ENCODE measurements at regions not wholly inside any gene's neighbourhood (a gene's known extent, or its start where the extent isn't known, plus 50 kb on each side); places are given as distances from the start of the nearest gene placed in this dataset.
A peak's percentile ranks its signal among the peaks of the same experiment; 100 is the strongest.

- no peak for DNase-seq
Measured at GRCh38 chr2:42864222-42864621, 71.8 kb upstream of the HAAO start.

- DNase-seq: no peak
Measured at GRCh38 chr2:42863751-42864150, 71.4 kb upstream of the HAAO start.

GRCh38 chr2:42863320-42863719, 70.9 kb upstream of the HAAO start:
- DNase-seq: no peak

DNA sequence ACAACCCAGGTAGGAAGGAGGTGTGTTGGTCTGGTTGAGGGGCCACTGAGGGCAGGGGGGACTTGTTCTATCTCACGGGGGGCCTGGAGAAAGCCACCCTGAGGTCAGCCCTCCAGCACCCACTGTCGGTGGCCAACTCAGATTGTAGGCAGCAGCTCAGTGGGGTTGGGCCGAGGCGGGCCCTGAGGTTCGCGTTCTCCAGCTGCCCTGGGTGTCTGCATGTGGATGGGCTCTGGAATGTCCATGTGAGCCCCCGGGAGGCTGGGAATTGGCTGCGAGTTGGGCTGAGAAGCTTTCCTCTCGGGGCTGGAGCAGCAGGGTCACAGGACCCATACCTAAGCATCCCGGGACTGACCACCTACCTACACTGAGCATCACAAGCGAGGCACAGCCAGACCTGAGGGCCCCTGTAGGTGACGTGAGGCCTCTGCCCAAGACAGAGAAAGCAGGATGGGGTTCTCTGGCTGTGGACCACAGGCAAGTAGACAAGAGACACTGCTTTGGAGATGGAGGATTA, 70.3 kb upstream of the HAAO start:
- no peak for DNase-seq

DNA sequence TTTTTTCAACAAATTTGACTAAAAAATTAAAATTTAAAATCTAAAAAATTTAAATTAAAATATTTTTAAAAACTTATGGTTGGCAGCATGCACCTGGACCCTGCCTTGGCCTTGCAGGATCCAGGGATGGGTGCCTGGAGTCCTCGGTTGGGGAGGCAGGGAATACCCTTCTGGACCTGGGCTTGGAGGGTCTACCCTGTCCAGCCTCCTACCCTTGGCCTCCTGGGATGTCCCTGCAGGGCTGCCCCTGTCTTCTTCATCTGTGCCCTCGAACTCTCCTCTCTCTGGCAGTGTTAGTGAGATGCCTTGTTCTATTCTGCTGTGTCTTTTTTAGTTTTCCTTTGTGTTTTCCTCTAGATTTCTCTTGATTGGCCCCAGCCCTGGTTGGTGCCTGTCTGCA, 68.9 kb upstream of the HAAO start:
- DNase-seq: no peak

DNA sequence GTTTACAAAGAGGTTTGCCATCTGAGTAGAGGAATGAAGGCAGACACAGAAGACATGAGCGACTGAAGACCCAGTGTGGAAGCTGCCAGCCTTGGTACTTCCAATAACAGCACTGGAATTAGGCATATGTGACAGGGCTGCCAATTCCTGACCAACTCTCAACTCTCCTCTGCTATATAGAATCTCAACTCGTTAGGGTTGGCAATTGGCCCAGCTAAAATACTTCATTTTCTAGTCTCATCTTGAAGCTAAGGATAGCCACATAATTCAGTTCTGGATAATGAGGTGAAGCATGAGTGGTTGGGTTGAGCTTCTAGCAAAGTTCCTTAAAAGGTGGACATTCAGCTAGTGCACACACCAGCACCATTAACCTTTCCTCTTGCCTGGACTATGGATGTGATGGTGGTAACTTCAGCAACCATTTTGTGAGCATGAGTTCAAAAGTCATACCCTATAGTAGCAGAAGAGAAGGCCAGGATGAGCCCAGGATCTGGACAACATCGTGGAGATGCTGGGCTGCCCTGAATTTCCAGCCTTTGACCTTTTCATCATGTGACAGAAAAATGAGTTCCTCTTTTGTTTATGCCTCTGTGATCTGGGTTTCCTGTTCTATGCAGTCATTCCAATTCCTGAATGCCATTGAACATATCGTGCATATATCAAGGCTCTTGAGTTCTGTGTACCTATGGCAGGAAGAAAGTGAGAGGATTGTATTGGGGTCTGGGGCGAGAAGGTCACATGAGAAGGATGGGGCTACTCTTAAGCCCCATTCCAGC, 68.1 kb upstream of the HAAO start:
- no peak for DNase-seq

DNA sequence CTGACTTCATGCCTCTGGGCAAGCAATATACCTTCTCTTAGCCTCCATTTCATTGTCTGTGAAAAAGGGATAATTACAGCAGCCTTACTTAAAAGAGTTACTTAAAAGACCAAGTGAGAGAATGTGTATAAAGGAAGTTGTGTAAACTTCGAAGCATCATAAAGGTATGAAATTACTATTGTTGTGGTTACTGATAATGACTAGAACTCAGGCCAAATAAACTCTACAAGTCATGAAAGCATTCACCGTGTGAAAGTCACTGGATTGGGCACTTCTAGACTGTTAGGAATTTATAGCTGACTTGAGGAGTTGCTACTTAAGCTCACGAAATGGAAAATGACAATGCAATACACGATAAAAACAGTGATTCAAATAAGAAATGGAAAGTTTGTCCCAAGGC, 67.4 kb upstream of the HAAO start:
- DNase-seq: no peak

DNA sequence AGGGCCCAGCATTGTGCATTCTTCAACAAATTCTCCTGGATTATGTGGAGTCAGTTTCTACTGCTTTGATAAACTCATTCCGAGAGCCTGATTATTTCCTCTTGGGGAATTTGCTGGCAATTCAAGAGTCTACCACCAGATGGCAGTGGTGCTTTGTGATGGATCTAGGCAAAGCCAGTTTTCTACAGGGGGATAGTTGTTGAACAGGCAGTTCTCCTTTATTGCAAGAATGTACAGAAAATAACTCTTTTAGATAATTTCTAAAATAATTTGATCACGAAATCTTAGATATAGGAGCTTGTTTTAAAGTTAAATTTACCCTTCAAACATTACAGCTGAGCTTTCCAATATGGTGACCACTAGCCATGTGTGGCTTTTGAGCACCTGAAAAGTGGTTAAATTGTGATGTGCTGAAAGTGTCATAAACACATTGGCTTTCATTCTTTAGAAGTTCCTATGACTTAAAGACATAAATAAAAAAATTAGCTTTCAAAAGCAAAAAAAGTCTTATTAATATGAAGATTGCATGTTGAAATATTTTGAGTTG, 66.7 kb upstream of the HAAO start:
- peak; percentile 48 for DNase-seq

DNA sequence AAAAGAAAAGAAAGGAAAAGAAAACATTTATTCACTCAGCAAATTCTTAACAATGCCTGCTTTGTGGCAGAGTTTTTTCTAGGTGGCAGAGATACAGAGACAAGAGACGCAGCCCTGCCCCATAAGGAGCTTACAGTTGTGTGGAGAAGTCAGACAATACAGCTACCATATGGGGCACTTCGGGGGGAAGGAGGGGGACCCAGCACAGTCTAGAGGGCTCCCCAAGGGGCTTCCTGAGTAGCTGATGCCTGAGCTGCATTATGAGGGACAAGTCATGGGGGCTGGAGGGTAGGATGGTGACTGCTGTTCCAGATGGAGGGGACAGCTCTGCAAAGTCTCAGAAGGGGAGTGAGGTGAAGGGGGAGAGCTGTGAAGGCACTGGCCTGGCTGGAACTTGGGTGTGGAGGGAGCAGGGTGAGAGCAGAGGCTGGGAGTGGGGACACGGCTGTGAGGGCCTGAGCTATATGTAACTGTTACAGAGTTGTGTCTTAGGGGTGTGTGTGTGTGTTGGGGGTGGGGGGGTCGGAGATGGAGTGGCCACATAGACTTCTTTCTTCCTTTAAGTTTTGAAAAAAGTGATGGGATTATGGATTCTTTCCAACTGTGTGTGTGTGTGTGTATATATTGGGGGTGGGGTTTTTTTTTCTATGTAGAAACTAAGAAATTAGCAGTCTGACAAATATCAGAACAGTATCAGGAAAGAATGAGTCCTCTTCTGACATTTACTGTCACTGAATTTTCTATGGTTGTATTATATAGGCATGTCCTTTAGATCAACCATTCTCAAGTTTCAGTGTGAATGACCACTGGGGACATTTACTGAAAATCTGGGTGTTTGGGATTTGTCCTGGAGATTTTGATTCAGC, 66.0 kb upstream of the HAAO start:
- DNase-seq: no peak

- DNase-seq: no peak
Measured at GRCh38 chr2:42856891-42857632, 64.7 kb upstream of the HAAO start.

DNA sequence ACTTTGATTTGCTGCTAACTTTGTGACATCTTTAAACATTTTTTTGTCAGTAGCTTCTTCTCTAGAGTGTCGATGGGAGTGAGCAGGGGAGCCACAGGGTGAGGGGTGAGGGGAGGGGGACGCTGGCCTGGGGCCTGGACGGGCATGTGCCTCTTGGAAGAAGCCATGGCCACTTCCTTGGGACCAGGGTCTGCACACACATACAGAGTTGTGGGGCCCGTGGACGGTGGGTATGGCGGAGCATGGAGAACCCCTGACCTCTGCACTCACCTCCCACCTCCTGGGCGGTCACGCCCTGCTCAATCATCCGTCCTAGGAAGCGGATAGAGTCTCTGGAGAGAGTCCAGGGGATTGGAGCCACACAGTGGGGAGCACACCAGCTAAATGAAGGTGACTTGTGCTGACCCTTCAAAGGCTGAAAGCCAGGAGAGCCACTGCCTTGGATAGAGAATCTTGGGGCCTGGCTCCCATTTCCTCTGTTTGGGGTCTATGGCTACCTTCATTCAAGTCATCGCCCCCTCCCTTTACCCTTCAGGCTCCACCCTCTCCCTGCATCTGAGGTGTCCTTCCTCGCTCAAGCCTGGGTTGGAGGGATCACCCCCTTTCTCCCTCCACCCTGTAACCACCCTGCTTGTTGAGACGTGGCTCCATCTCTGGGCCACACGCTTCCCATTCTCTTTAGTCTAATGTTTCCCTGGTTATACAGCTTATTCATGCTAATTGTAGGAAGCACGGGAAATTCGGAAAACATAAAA, 63.9 kb upstream of the HAAO start:
- DNase-seq: no peak

GRCh38 chr2:42855221-42855970, 63.0 kb upstream of the HAAO start:
- no peak for DNase-seq

GRCh38 chr2:42854207-42854818, 61.9 kb upstream of the HAAO start:
- no peak for DNase-seq

- no peak for DNase-seq
Measured at GRCh38 chr2:42853549-42854206, 61.3 kb upstream of the HAAO start.

GRCh38 chr2:42852798-42853197, 60.4 kb upstream of the HAAO start:
- DNase-seq: no peak

DNA sequence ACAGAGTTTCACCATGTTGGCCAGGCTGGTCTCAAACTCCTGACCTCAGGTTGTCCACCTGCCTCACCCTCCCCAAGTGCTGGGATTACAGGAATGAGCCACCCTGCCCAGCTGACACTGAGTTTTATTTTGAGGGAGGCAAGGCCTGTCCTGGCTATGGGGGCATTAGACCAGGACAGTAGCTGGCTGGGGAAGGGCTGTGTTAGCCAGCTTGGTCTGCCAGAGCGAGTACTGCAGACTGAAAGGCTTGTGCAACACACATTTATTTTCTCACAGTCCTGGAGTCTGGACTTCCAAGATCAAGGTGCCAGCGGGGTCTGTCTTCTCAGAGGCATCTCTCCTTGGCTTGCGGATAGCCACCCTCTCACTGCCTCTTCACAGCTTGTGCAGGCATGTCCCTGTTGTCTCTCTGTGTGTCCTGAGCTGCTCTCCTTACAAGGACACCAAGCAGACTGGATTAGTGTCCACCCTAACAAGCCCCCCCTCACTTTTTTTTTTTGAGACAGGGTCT, 59.4 kb upstream of the HAAO start:
- no peak for DNase-seq

GRCh38 chr2:42851186-42851585, 58.8 kb upstream of the HAAO start:
- no peak for DNase-seq

DNA sequence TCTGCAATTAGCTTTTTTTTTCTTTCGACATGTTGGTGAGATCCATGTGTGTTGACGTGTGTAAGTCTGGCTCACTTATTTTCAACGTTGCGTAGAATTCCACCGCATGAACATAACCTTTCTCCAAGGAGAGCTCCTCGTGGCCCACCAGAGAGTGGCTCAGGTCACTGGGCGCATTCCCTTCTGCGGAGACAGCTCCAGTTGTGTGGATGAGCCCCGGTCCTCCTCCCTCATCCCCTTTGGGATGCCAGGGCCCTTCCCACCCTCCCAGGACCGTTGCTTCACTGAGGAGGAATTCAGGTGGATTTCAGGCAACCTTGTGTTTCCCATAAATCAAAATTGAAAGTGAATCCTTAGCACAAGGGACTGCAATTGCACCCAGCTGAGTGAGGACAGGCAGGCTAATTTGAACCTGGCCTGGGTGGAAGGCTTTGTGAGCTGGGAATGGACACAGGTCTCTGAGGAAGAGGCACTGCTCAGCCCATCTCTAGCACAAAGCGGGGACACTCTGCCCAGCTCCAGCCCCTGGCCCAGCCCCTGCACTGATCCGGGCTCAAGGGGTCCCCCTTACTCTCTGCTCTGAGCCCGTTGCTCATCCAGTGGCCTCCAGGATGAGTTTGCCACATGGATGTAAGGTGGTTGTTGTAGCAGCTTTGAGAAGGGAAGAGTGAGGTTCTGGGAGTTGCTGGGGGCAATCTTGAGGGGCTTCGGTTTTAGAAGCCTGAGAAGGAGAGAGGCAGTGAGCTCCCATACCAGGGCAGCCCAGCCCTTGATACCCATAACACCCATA, 57.8 kb upstream of the HAAO start:
- DNase-seq: no peak

DNA sequence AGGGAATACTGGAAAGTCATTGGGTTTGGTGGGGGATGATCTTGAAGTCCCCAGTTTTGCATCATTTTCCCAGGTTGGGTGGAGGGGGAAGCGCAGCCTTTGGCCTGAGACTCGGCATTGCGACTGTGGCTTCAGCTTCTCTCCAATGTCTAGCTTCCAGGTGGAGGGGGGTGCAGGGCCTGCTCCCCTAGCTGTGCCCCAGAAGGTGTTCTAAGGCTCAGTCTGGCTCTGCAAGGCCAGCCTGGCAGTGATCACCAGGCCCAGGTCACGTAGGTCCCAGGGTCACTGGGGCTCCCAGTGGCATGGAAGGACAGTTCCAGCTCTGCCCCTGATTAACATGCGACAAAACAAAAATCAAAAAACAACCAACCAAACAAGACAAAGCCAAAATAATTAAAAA, 56.9 kb upstream of the HAAO start:
- DNase-seq: no peak
